Choroid plexus epithelial cell (primary cell): ENCODE measurements at regions not wholly inside any gene's neighbourhood (a gene's known extent, or its start where the extent isn't known, plus 50 kb on each side); places are given as distances from the start of the nearest gene placed in this dataset.

Source experiments
- DNase-seq: peaks from one replicate; pipeline ENCODE4 v3.0.0-alpha.2; 2010; ENCODE audit warnings: low read depth
- H3K4me3 ChIP-seq: 2 replicates; pipeline ENCODE4 v1.5.1; 2011; ENCODE audit warnings: low read depth, mild to moderate bottlenecking, control low read depth, low read length, moderate library complexity
- TF ChIP-seq, protein P1 (sequence below): conservative IDR thresholded peaks from 2 replicates; pipeline ENCODE4 v1.5.1; 2011; ENCODE audit warnings: low read depth, mild to moderate bottlenecking, control low read depth, inconsistent platforms, low read length, moderate library complexity

DNA sequence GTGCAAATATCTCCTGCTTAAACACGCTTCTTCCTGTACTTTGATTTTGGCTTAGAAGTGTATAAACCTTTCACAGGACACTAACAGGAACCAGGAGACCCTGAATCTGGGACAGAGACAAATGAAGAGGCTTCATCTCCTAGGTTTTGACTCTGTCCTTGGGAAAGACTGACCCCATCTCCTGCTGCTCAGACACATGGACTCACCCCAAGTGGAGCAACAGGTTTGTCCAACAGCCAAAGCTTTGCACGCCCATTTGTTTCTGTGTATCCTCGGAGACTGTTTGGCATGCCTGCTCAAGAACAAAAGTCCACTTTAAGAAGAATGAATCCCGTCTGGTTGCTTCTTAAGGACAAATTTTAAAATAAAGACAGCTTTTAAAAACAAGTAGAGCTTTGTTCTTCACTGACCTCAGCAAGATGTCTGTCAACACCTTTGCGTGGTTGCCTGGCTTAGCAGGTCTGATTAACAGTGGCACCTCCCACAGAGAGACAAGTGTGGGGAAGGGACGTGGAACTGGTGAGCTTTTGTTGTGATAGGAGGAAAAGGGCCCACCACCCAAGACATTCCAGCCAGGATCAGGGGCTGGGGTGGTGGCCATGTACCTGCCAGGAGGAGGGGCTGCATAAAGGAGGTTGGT lies 202.6 kb downstream of the SOD2 start:
- no peak for DNase-seq
- TF ChIP-seq, protein P1, sequence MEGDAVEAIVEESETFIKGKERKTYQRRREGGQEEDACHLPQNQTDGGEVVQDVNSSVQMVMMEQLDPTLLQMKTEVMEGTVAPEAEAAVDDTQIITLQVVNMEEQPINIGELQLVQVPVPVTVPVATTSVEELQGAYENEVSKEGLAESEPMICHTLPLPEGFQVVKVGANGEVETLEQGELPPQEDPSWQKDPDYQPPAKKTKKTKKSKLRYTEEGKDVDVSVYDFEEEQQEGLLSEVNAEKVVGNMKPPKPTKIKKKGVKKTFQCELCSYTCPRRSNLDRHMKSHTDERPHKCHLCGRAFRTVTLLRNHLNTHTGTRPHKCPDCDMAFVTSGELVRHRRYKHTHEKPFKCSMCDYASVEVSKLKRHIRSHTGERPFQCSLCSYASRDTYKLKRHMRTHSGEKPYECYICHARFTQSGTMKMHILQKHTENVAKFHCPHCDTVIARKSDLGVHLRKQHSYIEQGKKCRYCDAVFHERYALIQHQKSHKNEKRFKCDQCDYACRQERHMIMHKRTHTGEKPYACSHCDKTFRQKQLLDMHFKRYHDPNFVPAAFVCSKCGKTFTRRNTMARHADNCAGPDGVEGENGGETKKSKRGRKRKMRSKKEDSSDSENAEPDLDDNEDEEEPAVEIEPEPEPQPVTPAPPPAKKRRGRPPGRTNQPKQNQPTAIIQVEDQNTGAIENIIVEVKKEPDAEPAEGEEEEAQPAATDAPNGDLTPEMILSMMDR: no peak
- no peak overlapping the region for H3K4me3 ChIP-seq

DNA sequence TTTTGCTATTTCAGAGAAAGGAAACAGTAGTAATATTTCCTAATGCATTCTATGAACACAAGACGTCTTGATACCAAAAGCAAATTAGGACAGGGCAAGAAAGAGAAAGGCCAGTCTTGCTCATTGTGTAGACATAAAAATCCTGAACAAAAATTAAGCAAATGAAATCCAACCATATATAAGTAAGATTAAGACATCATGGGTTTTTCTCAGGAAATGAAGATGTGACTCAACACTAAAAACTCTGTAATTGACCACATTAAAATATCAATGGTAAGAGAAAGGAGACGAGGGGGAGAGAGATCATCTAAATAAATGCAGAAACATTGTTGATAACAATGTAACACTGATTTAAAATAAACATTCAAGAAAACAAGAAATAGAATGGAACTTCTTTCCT lies 205.4 kb downstream of the SOD2 start:
- DNase-seq: peak; percentile 43
- H3K4me3 ChIP-seq: no peak overlapping the region
- TF ChIP-seq, protein P1: no peak

DNA sequence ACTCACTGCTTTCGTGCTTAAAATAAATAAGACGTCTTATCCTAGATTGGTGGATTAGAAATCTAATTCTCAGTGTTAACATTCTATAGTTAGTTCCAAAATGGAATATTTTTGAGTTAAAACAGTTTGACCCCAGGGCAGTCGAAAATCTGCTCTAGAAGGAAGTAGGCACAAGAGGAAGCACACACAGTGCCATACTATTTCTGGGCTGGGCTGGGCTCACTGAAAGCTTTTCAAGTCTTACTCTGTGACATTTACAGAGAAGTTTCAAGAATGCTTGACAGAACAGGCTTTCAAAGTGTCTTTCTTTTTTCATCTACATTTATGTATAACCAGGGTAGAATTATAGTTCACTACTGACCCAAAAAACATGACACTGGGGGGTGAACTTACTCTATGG lies 209.8 kb downstream of the SOD2 start:
- no peak overlapping the region for H3K4me3 ChIP-seq
- TF ChIP-seq, protein P1: no peak
- no peak for DNase-seq

DNA sequence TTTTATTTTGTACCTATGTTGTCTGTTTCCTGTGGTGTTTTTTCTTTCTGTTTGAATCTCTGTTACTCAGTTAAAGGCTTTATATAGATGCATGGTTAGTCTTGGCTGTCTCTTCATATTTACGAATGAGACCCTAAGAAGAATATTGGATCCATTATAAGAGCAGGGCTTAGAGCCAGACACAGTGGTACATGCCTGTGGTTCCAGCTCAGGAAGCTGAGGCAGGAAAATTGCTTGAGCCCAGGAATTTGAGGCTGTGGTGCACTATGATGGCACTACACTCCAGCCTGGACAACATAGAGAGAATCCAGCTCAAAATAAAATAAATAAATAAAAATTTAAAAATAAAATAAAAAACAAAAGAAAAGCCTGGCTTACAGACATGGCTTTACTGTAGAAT lies 211.1 kb downstream of the SOD2 start:
- TF ChIP-seq, protein P1: no peak
- peak; percentile 3 for DNase-seq
- no peak overlapping the region for H3K4me3 ChIP-seq

DNA sequence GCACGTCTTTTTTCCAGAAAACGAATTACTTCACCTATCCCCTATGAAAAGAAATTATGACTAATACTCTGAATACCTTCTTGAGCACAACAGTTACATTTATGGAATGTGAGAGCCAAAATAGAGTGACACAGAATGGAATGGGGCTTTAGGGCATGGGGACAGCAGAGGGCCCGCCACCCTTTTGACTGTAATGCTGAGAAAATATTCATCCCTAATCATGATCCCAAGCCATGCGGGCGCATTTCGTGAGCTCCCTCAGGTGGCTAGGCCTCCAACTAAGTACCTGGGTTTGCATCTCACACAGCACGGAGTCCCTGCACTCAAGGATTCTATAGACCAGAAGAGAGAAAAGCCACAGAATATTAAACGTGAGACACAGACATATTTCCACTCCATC lies 212.6 kb downstream of the SOD2 start:
- no peak overlapping the region for H3K4me3 ChIP-seq
- TF ChIP-seq, protein P1: no peak
- DNase-seq: no peak

DNA sequence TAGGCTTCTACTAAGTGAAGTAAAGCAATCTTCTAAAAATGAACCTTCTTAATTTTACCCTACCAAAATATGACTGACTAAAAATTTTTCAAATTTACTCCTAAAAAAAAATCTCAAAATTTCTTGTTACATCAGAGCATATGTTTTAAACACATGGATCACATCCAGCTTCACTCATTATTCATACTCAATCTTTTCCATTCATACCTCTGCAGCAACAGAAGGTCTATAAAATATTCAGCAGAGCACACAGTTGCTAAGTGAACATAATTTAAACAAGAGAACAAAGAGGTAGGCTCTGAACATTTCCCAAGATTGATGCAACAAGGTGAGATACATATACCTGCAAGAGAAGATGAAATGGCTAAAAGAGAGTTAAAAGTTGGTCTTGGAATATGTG lies 213.9 kb downstream of the SOD2 start:
- no peak overlapping the region for H3K4me3 ChIP-seq
- DNase-seq: no peak
- TF ChIP-seq, protein P1: no peak
